Kidney (tissue), 13 donors: ENCODE measurements at regions not wholly inside any gene's neighbourhood (a gene's known extent, or its start where the extent isn't known, plus 50 kb on each side); places are given as distances from the start of the nearest gene placed in this dataset.

Experiments
- DNase-seq, 5 donors: peaks; one replicate each; pipeline ENCODE4 v3.0.0-alpha.2; 2013 to 2020
- FAIRE-seq: peaks from 2 replicates; lab custom pipeline; 2012; peaks lifted over from hg19 to GRCh38; lab: Jason Lieb, UNC
- H3K27ac ChIP-seq, 2 donors: one replicate each; pipeline ENCODE4 v1.7.0; 2013; ENCODE audit warnings: low read depth in 2 of 2, low read length in 2 of 2, inconsistent platforms in 1 of 2
- H3K27me3 ChIP-seq: one replicate; pipeline ENCODE4 v1.7.1; 2013; ENCODE audit warnings: low read length, inconsistent platforms; ENCODE audit not compliant: control insufficient read depth, insufficient read depth
- H3K36me3 ChIP-seq, 3 donors: one replicate each; pipeline versions ENCODE4 v1.7.0 to v1.7.1; 2013; ENCODE audit warnings: low read length in 3 of 3, control low read depth in 1 of 3, inconsistent platforms in 1 of 3; ENCODE audit not compliant: insufficient read depth in 3 of 3, control insufficient read depth in 2 of 3
- H3K4me1 ChIP-seq, 3 donors: one replicate each; pipeline versions ENCODE4 v1.7.0 to v1.7.1; 2013; ENCODE audit warnings: low read length in 3 of 3, inconsistent platforms in 1 of 3, low read depth in 1 of 3; ENCODE audit not compliant: control insufficient read depth in 2 of 3, insufficient read depth in 2 of 3
- H3K4me3 ChIP-seq, 3 donors: one replicate each; pipeline versions ENCODE4 v1.7.0 to v1.8.1; 2013; ENCODE audit warnings: low read length in 3 of 3, control low read depth in 1 of 3, inconsistent platforms in 1 of 3
- H3K9ac ChIP-seq, 3 donors: one replicate each; pipeline versions ENCODE4 v1.7.0 to v1.7.1; 2013; ENCODE audit warnings: low read length in 3 of 3, control low read depth in 1 of 3, inconsistent platforms in 1 of 3
- H3K9me3 ChIP-seq, 3 donors: one replicate each; pipeline versions ENCODE4 v1.7.0 to v1.7.1; 2013; ENCODE audit warnings: low read length in 3 of 3, control low read depth in 1 of 3, inconsistent platforms in 1 of 3; ENCODE audit not compliant: control insufficient read depth in 2 of 3, insufficient read depth in 1 of 3
- CTCF ChIP-seq: IDR thresholded peaks from 3 replicates; pipeline ENCODE4 v1.5.1; 2012; ENCODE audit warnings: mild to moderate bottlenecking, moderate library complexity, borderline replicate concordance; ENCODE audit not compliant: insufficient read depth; ENCODE audit errors: extremely low read depth
- intact Hi-C: fragments of 100-400 bp; cut with DNase I; formaldehyde crosslinking; loops from one replicate; pipeline ENCODE4 v1.11.1; 2022
- donor health status: control.
- donor health status: control.
- donor health status: control.
- donor health status: control.
- donor health status: control.
- donor health status: DM: yes; HTN: yes; CAD: no.
- donor health status: Normal renal cell carcinoma (clear cell type).

- Histone ChIP-seq H3K36me3 (no peaks in the 10 kb centered on the region), H3K27me3 (no peaks in the 10 kb centered on the region), H3K4me3 (no peak overlapping the region), H3K9me3 (no peaks in the 10 kb centered on the region), H3K4me1 (no peaks in the 10 kb centered on the region), H3K27ac (no peak overlapping the region), H3K9ac (no peak overlapping the region)
- intact Hi-C loops = no loop called here
- no peak for TF ChIP-seq CTCF
- no peak for FAIRE-seq
- DNase-seq = peak in 1 of 5 donors; percentile 7
These were observed 309.2 kb downstream of the QKI start for GRCh38 chr6:163723759-163724158.

GRCh38 chr6:163721922-163722692, 307.6 kb downstream of the QKI start:
- Histone ChIP-seq H3K27ac (no peak overlapping the region), H3K9me3 (no peaks in the 10 kb centered on the region), H3K9ac (no peak overlapping the region), H3K4me1 (no peaks in the 10 kb centered on the region), H3K27me3 (no peaks in the 10 kb centered on the region), H3K36me3 (no peaks in the 10 kb centered on the region), H3K4me3 (no peak overlapping the region)
- no peak for FAIRE-seq
- no peak for TF ChIP-seq CTCF
- intact Hi-C loops = no loop called here
- DNase-seq = no peak

- no peak for TF ChIP-seq CTCF
- H3K9me3 ChIP-seq = no peaks in the 10 kb centered on the region
- no peaks in the 10 kb centered on the region for H3K27me3 ChIP-seq
- no peaks in the 10 kb centered on the region for H3K36me3 ChIP-seq
- H3K4me3 ChIP-seq = no peak overlapping the region
- no peak for FAIRE-seq
- no peaks in the 10 kb centered on the region for H3K4me1 ChIP-seq
- no peak for DNase-seq
- H3K9ac ChIP-seq = no peak overlapping the region
- no peak overlapping the region for H3K27ac ChIP-seq
- intact Hi-C loops = no loop called here
These were observed 306.9 kb downstream of the QKI start for GRCh38 chr6:163721435-163721834.
